Epithelial cell of esophagus (primary cell): ENCODE measurements at regions not wholly inside any gene's neighbourhood (a gene's known extent, or its start where the extent isn't known, plus 50 kb on each side); places are given as distances from the start of the nearest gene placed in this dataset.
"Not testable (repeated sequence)": the region's sequence is repeated elsewhere in the genome, so short reads cannot be mapped to it uniquely, and the experiment has no call there.

Experiments
- DNase-seq: peaks from one replicate; pipeline ENCODE4 v3.0.0; 2010; ENCODE audit warnings: low read depth
- H3K4me3 ChIP-seq: 2 replicates; pipeline ENCODE4 v1.5.1; 2011; ENCODE audit warnings: mild to moderate bottlenecking, low read length, control low read depth
- CTCF ChIP-seq: IDR thresholded peaks from 2 replicates; pipeline ENCODE4 v1.5.1; 2011; ENCODE audit warnings: low read depth, mild to moderate bottlenecking, low read length, control low read depth, inconsistent platforms; ENCODE audit not compliant: insufficient read depth; ENCODE audit errors: missing control alignments

GRCh38 chr14:105999361-106000028, 473.1 kb downstream of the TMEM121 start:
- DNase-seq, result no peak
- no peak overlapping the region for H3K4me3 ChIP-seq
- no peak for TF ChIP-seq CTCF

- not testable (repeated sequence) for H3K4me3 ChIP-seq, DNase-seq
These were observed 473.7 kb downstream of the TMEM121 start for GRCh38 chr14:106000029-106000511.

GRCh38 chr14:106001277-106001676, 474.9 kb downstream of the TMEM121 start:
- not testable (repeated sequence) for DNase-seq, H3K4me3 ChIP-seq

- no peak overlapping the region for H3K4me3 ChIP-seq
- TF ChIP-seq CTCF, result no peak
- no peak for DNase-seq
These were observed 477.0 kb downstream of the TMEM121 start for GRCh38 chr14:106003351-106003750.

GRCh38 chr14:106004937-106005795, 478.8 kb downstream of the TMEM121 start:
- DNase-seq, H3K4me3 ChIP-seq: not testable (repeated sequence)

GRCh38 chr14:106006043-106006442, 479.7 kb downstream of the TMEM121 start:
- not testable (repeated sequence) for DNase-seq, H3K4me3 ChIP-seq

- not testable (repeated sequence) for DNase-seq, H3K4me3 ChIP-seq
These were observed 480.3 kb downstream of the TMEM121 start for GRCh38 chr14:106006716-106007115.

- no peak overlapping the region for H3K4me3 ChIP-seq
- DNase-seq, result no peak
- no peak for TF ChIP-seq CTCF
These were observed 484.4 kb downstream of the TMEM121 start for GRCh38 chr14:106010783-106011182.

- H3K4me3 ChIP-seq, DNase-seq: not testable (repeated sequence)
These were observed 485.4 kb downstream of the TMEM121 start for GRCh38 chr14:106011631-106012360.

GRCh38 chr14:106012361-106012725, 486.0 kb downstream of the TMEM121 start:
- not testable (repeated sequence) for H3K4me3 ChIP-seq, DNase-seq
